Fibroblast of lung (primary cell): ENCODE measurements at regions not wholly inside any gene's neighbourhood (a gene's known extent, or its start where the extent isn't known, plus 50 kb on each side); places are given as distances from the start of the nearest gene placed in this dataset.
"Not testable (repeated sequence)": the region's sequence is repeated elsewhere in the genome, so short reads cannot be mapped to it uniquely, and the experiment has no call there.

Experiments used
- DNase-seq, 2 donors: peaks; one replicate each; pipeline versions ENCODE4 v3.0.0 to v3.0.0-alpha.2; 2010; ENCODE audit warnings: low read depth in 2 of 2
- H2AFZ ChIP-seq: 2 replicates; pipeline ENCODE4 v1.5.1; 2012; ENCODE audit warnings: low read length, control low read depth, inconsistent platforms
- H3K27ac ChIP-seq: 2 replicates; pipeline ENCODE4 v1.5.1; 2011; ENCODE audit warnings: low read length, control low read depth; ENCODE audit not compliant: insufficient read depth
- H3K27me3 ChIP-seq: 2 replicates; pipeline ENCODE4 v1.5.1; 2011; ENCODE audit warnings: mild to moderate bottlenecking, low read length; ENCODE audit not compliant: control insufficient read depth, insufficient read depth
- H3K36me3 ChIP-seq: 2 replicates; pipeline ENCODE4 v1.5.1; 2011; ENCODE audit warnings: low read length; ENCODE audit not compliant: control insufficient read depth, insufficient read depth
- H3K4me1 ChIP-seq: 2 replicates; pipeline ENCODE4 v1.5.1; 2011; ENCODE audit warnings: low read length; ENCODE audit not compliant: control insufficient read depth, insufficient read depth; ENCODE audit errors: extremely low read depth
- H3K4me2 ChIP-seq: 2 replicates; pipeline ENCODE4 v1.5.1; 2011; ENCODE audit warnings: low read length, control low read depth; ENCODE audit not compliant: insufficient read depth; ENCODE audit errors: extremely low read depth
- H3K4me3 ChIP-seq, 4 experiments: fragments of 200-600 bp in 1 of 4; sonication (generic) in 1 of 4; replicated peaks in 1 of 4; 2 replicates each; pipeline ENCODE4 v1.5.1; 2011 to 2016; ENCODE audit warnings: low read length in 4 of 4, low read depth in 3 of 4, mild to moderate bottlenecking in 3 of 4, control low read depth in 2 of 4, inconsistent platforms in 1 of 4, mixed read lengths in 1 of 4; ENCODE audit not compliant: insufficient read depth in 1 of 4; ENCODE audit errors: control extremely low read depth in 1 of 4
- H3K79me2 ChIP-seq: 2 replicates; pipeline ENCODE4 v1.5.1; 2012; ENCODE audit warnings: mild to moderate bottlenecking, low read length, inconsistent platforms; ENCODE audit not compliant: control insufficient read depth, insufficient read depth
- H3K9ac ChIP-seq: 2 replicates; pipeline ENCODE4 v1.5.1; 2011; ENCODE audit warnings: mild to moderate bottlenecking, low read length, control low read depth; ENCODE audit not compliant: insufficient read depth
- H3K9me3 ChIP-seq: 2 replicates; pipeline ENCODE4 v1.5.1; 2012; ENCODE audit warnings: low read depth, low read length; ENCODE audit not compliant: control insufficient read depth, insufficient read depth
- H4K20me1 ChIP-seq: 2 replicates; pipeline ENCODE4 v1.5.1; 2011; ENCODE audit warnings: low read length; ENCODE audit not compliant: control insufficient read depth, insufficient read depth; ENCODE audit errors: extremely low read depth
- CTCF ChIP-seq, 2 donors: IDR thresholded peaks in 1 of 2; conservative IDR thresholded peaks in 1 of 2; 1 replicate in 1 of 2; 2 replicates in 1 of 2; pipeline ENCODE4 v1.5.1; 2011 to 2012; ENCODE audit warnings: low read length in 2 of 2, control low read depth in 1 of 2, inconsistent platforms in 1 of 2, low read depth in 1 of 2, mild to moderate bottlenecking in 1 of 2
- EZH2 ChIP-seq: IDR thresholded peaks from 2 replicates; pipeline ENCODE4 v1.5.1; 2012; ENCODE audit warnings: low read length, control low read depth, mild to moderate bottlenecking; ENCODE audit errors: missing control alignments

GRCh38 chr10:94150541-94151184 is 156.9 kb downstream of the PLCE1 start:
- Histone ChIP-seq H3K36me3 (no peaks in the 10 kb centered on the region), H3K4me2 (no peak overlapping the region), H3K79me2 (no peaks in the 10 kb centered on the region), H3K9me3 (no peaks in the 10 kb centered on the region), H3K27me3 (no peaks in the 10 kb centered on the region), H3K4me3 (no peak overlapping the region), H2AFZ (no peak overlapping the region), H3K27ac (no peak overlapping the region), H3K9ac (no peak overlapping the region), H4K20me1 (no peaks in the 10 kb centered on the region), H3K4me1 (no peaks in the 10 kb centered on the region)
- no peak for DNase-seq
- TF ChIP-seq CTCF (conservative IDR thresholded peaks at IDR 0.05 in 1 of 2, IDR thresholded peaks at IDR 0.05 in 1 of 2; ENCODE audit: low read depth in 1 of 2, low read length in 2 of 2) (no peak), EZH2 (no peak)

- H3K4me2 ChIP-seq = no peak overlapping the region
- no peak overlapping the region for H2AFZ ChIP-seq
- no peak overlapping the region for H3K9ac ChIP-seq
- TF ChIP-seq EZH2 = no peak
- H3K4me1 ChIP-seq = no peaks in the 10 kb centered on the region
- no peaks in the 10 kb centered on the region for H3K79me2 ChIP-seq
- H4K20me1 ChIP-seq = no peaks in the 10 kb centered on the region
- DNase-seq = no peak
- H3K9me3 ChIP-seq = no peaks in the 10 kb centered on the region
- H3K36me3 ChIP-seq = no peaks in the 10 kb centered on the region
- H3K4me3 ChIP-seq = no peak overlapping the region
- H3K27me3 ChIP-seq = no peaks in the 10 kb centered on the region
- no peak overlapping the region for H3K27ac ChIP-seq
Measured at GRCh38 chr10:94155722-94156271, 162.1 kb downstream of the PLCE1 start.

GRCh38 chr10:94156453-94156852 is 162.7 kb downstream of the PLCE1 start:
- Histone ChIP-seq H3K4me2 (no peak overlapping the region), H2AFZ (no peak overlapping the region), H3K9me3 (no peaks in the 10 kb centered on the region), H3K9ac (no peak overlapping the region), H3K79me2 (no peaks in the 10 kb centered on the region), H4K20me1 (no peaks in the 10 kb centered on the region), H3K4me1 (no peaks in the 10 kb centered on the region), H3K27ac (no peak overlapping the region), H3K36me3 (no peaks in the 10 kb centered on the region), H3K4me3 (no peak overlapping the region), H3K27me3 (no peaks in the 10 kb centered on the region)
- no peak for TF ChIP-seq CTCF (conservative IDR thresholded peaks at IDR 0.05 in 1 of 2, IDR thresholded peaks at IDR 0.05 in 1 of 2; ENCODE audit: low read depth in 1 of 2, low read length in 2 of 2)
- TF ChIP-seq EZH2 = no peak
- no peak for DNase-seq

- not testable (repeated sequence) for H3K27ac ChIP-seq, H3K9me3 ChIP-seq, DNase-seq, H4K20me1 ChIP-seq, H3K36me3 ChIP-seq, H3K27me3 ChIP-seq, H3K9ac ChIP-seq, H3K4me2 ChIP-seq, H3K79me2 ChIP-seq, H2AFZ ChIP-seq, H3K4me1 ChIP-seq, H3K4me3 ChIP-seq
Measured at GRCh38 chr10:94165158-94165611, 171.5 kb downstream of the PLCE1 start.
